CD4-positive, alpha-beta T cell treated with Interleukin-6 for 4 hours (primary cell): ENCODE measurements at regions not wholly inside any gene's neighbourhood (a gene's known extent, or its start where the extent isn't known, plus 50 kb on each side); places are given as distances from the start of the nearest gene placed in this dataset.

ENCODE experiments used
- DNase-seq: peaks from one replicate; pipeline ENCODE4 v3.0.0-alpha.2; 2020; ENCODE audit warnings: mixed read lengths

- no peak for DNase-seq
These were observed 421.0 kb downstream of the DYNC2H1 start for GRCh38 chr11:103530257-103530656.

DNA sequence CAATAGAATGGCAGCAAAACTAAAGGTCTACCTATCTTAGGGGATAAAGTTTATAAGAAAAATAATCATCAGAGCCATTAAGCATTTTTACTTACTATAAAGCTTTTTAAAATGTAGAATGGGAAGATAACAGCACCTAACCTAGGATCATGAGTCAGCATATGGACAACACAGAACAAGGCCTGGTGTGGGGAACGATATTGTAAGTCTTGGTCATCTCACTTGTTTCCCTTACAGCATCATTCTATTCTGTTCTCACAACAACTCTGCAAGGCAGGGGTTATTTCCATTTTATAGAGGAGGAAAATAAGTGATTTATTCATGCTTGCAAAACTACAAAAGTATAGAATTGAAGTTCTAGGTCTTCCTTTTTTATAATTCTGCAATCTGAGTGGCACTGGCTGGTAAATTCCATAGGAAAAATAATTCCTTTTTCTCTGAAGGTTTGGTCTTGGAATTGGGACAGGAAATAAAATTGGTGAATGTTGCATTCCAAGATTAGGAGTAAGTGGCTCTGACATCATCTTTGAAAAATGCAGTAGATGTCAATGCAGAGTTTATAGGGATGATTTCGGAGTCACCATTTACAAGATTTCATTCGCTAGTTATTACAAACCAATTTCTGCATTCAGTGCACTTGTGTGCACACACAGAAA, 423.0 kb downstream of the DYNC2H1 start:
- no peak for DNase-seq

GRCh38 chr11:103534191-103534590, 425.0 kb downstream of the DYNC2H1 start:
- DNase-seq = no peak

GRCh38 chr11:103534959-103535358, 425.7 kb downstream of the DYNC2H1 start:
- no peak for DNase-seq

DNA sequence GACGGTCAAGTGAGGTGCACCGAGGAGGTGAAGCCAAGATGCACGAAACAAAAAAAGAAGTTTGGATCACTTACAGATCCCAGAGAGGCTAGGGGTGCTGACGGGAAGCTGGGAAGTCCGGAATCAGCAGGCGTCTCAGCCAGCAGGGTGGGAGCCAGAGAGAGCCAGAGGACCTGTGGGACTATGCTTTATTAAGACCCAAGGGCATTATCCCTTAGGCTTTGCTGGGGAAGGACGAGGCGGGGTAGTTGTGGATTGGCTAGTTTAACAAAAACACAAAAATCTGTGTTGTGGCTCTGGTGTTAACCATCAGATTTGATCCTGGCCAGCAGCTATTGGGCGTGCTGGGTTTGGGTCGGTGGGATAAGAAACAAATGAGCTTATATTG, 427.1 kb downstream of the DYNC2H1 start:
- no peak for DNase-seq

DNA sequence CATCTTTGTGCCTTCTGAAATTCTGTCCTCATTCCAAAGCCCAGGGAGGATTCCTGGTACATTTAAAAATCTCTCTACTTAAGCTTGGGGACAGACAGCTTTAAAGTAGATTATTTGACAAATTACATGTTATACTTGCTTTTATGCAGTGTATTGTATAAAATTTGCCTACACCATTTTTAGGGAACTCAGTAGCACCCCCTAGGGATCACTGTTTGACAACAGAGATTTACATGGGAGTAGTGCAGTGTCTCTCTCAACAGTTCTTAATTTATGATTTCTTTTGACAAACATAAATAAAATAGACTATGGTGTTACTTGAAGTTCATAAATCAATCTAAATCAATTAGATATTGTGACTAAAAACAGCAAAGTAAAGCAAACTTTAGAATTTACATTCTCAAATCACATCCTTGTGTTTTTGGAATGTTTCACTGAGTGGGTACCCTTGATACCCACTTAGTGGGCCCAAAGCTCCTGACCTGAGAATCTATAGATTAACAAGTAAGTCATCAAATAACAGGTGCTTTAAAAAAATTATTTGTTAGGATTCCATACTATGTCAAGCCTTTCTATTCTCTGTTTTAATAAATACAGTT, 428.8 kb downstream of the DYNC2H1 start:
- no peak for DNase-seq

GRCh38 chr11:103539166-103539565, 429.9 kb downstream of the DYNC2H1 start:
- DNase-seq = no peak

- no peak for DNase-seq
These were observed 432.1 kb downstream of the DYNC2H1 start for GRCh38 chr11:103541186-103541795.

DNA sequence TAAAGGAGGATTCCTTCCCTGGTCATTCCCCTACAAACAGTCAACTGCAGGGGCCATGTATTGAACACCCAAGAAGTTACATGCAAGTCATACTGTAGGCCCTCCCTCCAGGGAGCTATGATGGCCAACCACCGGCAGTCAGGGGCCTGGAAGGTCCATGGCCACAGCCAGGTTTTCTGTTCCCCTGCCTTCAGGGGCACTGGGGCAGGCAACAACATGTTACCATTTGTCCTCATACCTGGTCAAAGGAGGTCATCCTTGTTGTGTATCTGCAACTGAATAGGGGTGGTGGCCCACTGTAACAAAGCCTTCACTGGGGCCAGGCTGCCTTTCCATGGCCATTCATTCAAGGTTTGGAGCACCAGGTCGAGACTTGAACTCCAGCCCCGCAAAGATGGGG, 433.6 kb downstream of the DYNC2H1 start:
- DNase-seq = no peak

DNA sequence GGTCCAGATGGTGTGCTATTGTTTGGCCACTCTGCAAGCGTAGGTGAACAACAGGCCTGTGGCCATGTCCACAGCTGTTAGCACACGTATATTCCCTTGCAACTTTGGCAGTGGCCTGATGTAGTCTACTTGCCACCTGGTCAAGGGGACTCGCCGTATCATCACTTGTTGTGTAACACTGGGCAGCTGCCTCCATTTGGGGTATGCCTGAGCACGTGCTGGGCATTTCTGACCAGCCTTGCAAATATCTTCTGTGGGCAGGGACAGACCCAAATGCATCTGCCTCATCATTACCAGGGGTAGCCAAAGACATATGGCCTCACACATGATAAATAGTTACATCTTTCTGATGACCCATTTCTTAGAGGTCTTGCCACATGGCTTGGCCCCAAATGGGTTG, 434.2 kb downstream of the DYNC2H1 start:
- no peak for DNase-seq

DNA sequence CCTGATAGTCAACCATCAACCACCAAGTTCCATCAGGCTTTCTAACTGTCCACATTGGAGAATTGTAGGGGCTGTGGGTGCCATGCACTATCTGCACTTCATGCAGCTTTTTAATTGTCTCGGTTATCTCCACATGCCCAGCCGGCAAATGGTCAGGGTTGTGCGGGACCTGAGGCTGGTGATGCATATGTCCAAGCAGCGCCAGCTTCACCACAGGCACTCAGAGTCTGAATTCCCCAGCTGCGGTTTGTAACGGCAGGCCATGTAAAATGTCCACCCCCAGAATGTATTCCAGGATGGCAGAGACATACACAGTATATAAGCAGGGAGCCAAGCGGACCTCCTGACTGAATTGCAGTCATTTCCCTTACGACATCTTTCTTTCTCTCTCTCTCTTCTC, 435.6 kb downstream of the DYNC2H1 start:
- no peak for DNase-seq

DNA sequence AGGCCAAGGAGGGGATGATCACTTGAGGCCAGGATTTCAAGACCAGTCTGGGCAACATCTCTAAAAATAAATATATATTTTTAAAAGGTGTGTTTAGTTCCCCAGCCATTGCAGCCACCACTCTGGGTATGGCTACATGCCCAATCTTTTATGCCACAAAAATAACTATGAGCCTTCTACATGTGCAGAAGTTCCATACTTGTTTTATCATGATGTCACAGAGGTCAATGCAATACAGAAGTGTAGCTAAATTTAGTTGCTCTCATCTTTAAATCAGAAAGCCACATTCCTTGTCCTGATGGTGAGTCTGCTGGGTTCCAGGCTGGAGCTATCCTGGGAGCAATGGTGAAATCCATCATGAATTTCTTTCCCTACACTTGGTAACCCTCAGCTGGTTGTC, 436.3 kb downstream of the DYNC2H1 start:
- DNase-seq = no peak

- no peak for DNase-seq
These were observed 437.0 kb downstream of the DYNC2H1 start for GRCh38 chr11:103546236-103546635.

DNA sequence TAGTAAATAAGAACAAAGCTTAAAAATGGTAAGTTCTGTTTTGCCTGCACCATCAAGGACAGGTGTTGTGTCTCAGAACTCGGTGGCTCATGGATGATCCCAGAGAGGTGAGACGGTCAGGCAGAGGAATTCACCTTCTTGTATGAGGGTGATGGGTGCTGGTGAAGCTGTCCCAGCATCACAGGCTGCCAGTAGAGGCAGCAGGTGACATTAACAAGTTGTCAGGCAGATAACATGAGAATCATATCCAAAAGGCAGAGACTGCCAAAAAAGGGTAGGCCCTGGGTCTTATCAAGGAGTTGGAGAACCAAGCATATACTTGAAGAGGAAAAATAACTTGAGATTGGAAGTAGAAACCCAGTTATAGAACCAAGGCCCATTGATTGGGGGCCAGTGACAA, 437.8 kb downstream of the DYNC2H1 start:
- no peak for DNase-seq

GRCh38 chr11:103547691-103548090, 438.5 kb downstream of the DYNC2H1 start:
- DNase-seq = no peak

DNA sequence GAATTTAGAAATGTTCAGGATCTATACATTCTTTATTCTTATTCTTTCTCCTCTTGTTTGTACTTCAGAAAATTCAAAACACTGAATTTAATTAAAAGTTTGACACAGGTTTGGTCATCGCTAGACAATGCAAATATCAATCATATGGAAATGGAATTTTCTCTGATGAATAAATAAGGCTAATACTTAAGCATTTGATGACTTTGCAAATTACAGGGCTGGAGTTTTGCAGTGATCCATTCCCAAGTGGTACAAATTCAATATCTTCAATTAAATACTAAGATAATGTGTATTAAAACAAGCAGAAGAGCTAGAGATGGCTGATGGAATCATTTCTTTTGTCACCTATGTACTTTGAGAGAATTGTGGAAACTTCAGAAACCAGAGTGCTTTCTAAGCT, 439.6 kb downstream of the DYNC2H1 start:
- DNase-seq = no peak

- DNase-seq = no peak
These were observed 441.6 kb downstream of the DYNC2H1 start for GRCh38 chr11:103550811-103551210.

DNA sequence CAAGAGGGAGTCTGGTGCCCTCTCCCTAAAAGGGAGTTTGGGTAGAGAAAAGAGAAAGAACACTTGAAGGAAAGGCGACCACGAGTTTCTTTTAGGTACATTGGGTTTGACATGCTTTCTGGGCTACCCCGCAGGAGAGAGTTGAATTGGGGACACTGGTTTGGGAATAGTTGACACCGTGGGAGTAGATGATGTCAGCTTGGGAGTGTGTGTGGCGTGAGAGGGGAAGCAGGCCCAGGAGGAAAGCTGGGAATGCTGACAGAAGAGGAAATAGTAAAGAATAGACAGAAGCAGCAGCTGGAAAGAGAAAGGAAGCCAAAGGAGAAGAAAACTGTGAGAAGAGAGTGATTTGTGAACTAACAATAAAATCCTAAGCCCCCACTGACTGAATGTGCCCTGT, 442.9 kb downstream of the DYNC2H1 start:
- no peak for DNase-seq

GRCh38 chr11:103556171-103556570, 446.9 kb downstream of the DYNC2H1 start:
- no peak for DNase-seq

DNA sequence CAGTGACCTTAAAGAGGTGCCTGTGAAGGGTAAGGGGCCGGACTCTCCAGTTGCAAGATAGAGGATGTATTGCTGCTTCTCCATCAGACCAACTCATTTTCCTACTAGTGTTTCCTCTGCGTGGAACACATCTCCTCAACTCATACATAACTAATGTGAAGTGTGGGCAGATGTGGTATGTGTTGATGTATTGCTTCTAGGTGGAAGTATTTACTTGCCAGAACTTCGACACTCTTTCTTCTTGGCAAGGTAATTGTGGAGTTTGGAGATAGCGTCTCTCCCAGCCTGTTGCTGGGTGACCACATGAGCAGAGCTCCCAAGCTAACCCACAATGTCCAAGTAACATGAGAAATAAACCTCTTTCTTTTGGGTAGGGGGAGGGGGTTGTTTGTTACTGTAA, 456.9 kb downstream of the DYNC2H1 start:
- no peak for DNase-seq

DNA sequence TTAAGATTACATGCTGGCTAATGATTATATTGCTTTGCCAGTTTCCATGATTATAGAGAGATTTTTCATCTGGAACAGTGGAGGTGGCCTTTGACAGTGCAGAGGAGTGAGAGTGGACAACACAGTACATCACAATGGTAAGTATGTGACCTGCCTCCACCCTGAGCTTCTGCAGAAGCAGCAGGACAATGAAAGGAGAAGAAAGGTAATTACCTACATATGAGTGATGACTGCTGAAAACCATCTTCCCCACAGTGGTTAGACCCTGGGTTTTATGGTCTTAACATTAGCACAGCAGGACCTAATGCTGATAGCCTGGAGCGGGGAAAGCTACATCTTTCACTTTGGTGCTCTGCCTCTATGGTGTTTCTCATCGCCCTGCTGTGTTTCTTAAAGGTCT, 454.7 kb upstream of the DDI1 start:
- DNase-seq = no peak

- no peak for DNase-seq
These were observed 454.0 kb upstream of the DDI1 start for GRCh38 chr11:103582351-103582909.

GRCh38 chr11:103584021-103584420, 452.4 kb upstream of the DDI1 start:
- no peak for DNase-seq

- no peak for DNase-seq
These were observed 451.7 kb upstream of the DDI1 start for GRCh38 chr11:103584720-103585119.
